Thyroid gland (tissue), 4 donors: ENCODE measurements at regions not wholly inside any gene's neighbourhood (a gene's known extent, or its start where the extent isn't known, plus 50 kb on each side); places are given as distances from the start of the nearest gene placed in this dataset.

Experiments
- CTCF ChIP-seq, 6 experiments: fragments of 200-600 bp in 3 of 6; fragments of 450-650 bp in 3 of 6; sonication (generic) in 3 of 6; IDR thresholded peaks; one replicate each; pipeline ENCODE4 v1.5.1; 2016 to 2019; ENCODE audit warnings: antibody characterized with exemption in 6 of 6, mild to moderate bottlenecking in 2 of 6, inconsistent platforms in 1 of 6, moderate library complexity in 1 of 6
- POLR2A ChIP-seq, 2 donors: fragments of 450-650 bp; IDR thresholded peaks; one replicate each; pipeline ENCODE4 v1.6.1; 2017; ENCODE audit warnings: antibody characterized with exemption in 2 of 2, mild to moderate bottlenecking in 2 of 2, moderate library complexity in 1 of 2

- no peak for TF ChIP-seq CTCF (IDR thresholded peaks at IDR 0.05)
- no peak for TF ChIP-seq POLR2A (IDR thresholded peaks at IDR 0.05)
Measured at GRCh38 chr6:113057567-113058053, 710.5 kb downstream of the RFPL4B start.
